T47D (cell line): ENCODE measurements at regions not wholly inside any gene's neighbourhood (a gene's known extent, or its start where the extent isn't known, plus 50 kb on each side); places are given as distances from the start of the nearest gene placed in this dataset.

Source experiments
- DNase-seq, 2 experiments: peaks; one replicate each; pipeline versions ENCODE4 v3.0.0 to v3.0.0-alpha.2; 2011 to 2012; ENCODE audit warnings: low read depth in 1 of 2, low spot score in 1 of 2
- JUND ChIP-seq: IDR thresholded peaks from 2 replicates; pipeline ENCODE4 v1.6.1; 2012; ENCODE audit warnings: low read depth
- in situ Hi-C: cut with HindIII; loops from 2 replicates; pipeline ENCODE4 v1.10.0; 2016; ENCODE audit warnings: low sequenced_read_pairs, low pct_unique_long_range_greater_than_20kb

- in situ Hi-C loops, result no loop called here
- peak; percentile 18 to 60 for DNase-seq
- TF ChIP-seq JUND, result no peak
These were observed 107.3 kb upstream of the RUNX3 start for GRCh38 chr1:25037174-25038074.

GRCh38 chr1:25036117-25036546 is 106.1 kb upstream of the RUNX3 start:
- no peak for DNase-seq
- TF ChIP-seq JUND, result no peak
- in situ Hi-C loops, result no loop called here

GRCh38 chr1:25035523-25036116 is 105.5 kb upstream of the RUNX3 start:
- DNase-seq, result no peak
- TF ChIP-seq JUND, result no peak
- in situ Hi-C loops, result no loop called here

GRCh38 chr1:25034736-25035522 is 104.9 kb upstream of the RUNX3 start:
- in situ Hi-C loops, result no loop called here

GRCh38 chr1:25033828-25034705 is 104.0 kb upstream of the RUNX3 start:
- in situ Hi-C loops, result no loop called here
- TF ChIP-seq JUND, result no peak
- DNase-seq, result no peak

More at GRCh38 chr1:25034736-25035522, 104.9 kb upstream of the RUNX3 start:
- no peak for TF ChIP-seq JUND
- no peak for DNase-seq

- DNase-seq, result no peak
- TF ChIP-seq JUND, result no peak
- in situ Hi-C loops, result no loop called here
These were observed 103.2 kb upstream of the RUNX3 start for GRCh38 chr1:25033030-25033827.

- TF ChIP-seq JUND, result no peak
- in situ Hi-C loops, result no loop called here
- DNase-seq, result no peak
These were observed 102.0 kb upstream of the RUNX3 start for GRCh38 chr1:25031966-25032667.

GRCh38 chr1:25031601-25031965 is 101.5 kb upstream of the RUNX3 start:
- no peak for TF ChIP-seq JUND
- no peak for DNase-seq
- in situ Hi-C loops, result no loop called here

GRCh38 chr1:25030674-25031589 is 100.9 kb upstream of the RUNX3 start:
- no peak for TF ChIP-seq JUND
- no peak for DNase-seq
- in situ Hi-C loops, result no loop called here

- in situ Hi-C loops, result no loop called here
- DNase-seq, result no peak
- TF ChIP-seq JUND, result no peak
These were observed 99.9 kb upstream of the RUNX3 start for GRCh38 chr1:25030012-25030411.
